HG03139 (cell line): ENCODE measurements at regions not wholly inside any gene's neighbourhood (a gene's known extent, or its start where the extent isn't known, plus 50 kb on each side); places are given as distances from the start of the nearest gene placed in this dataset.

Source experiments
- ATAC-seq: cut with Tn5 transposase; IDR thresholded peaks from one replicate; pipeline ENCODE4 v1.9.1; 2021; ENCODE audit not compliant: unreplicated experiment

GRCh38 chr1:79074975-79075374 lies 68.4 kb upstream of the ADGRL4 start:
- no peak for ATAC-seq

- ATAC-seq: no peak
Observed at GRCh38 chr1:79069828-79070227, 63.3 kb upstream of the ADGRL4 start.

- no peak for ATAC-seq
Observed at GRCh38 chr1:79059341-79059740, 52.8 kb upstream of the ADGRL4 start.
